ENCODE measurements at regions not wholly inside any gene's neighbourhood (a gene's known extent, or its start where the extent isn't known, plus 50 kb on each side); places are given as distances from the start of the nearest gene placed in this dataset.

DNA sequence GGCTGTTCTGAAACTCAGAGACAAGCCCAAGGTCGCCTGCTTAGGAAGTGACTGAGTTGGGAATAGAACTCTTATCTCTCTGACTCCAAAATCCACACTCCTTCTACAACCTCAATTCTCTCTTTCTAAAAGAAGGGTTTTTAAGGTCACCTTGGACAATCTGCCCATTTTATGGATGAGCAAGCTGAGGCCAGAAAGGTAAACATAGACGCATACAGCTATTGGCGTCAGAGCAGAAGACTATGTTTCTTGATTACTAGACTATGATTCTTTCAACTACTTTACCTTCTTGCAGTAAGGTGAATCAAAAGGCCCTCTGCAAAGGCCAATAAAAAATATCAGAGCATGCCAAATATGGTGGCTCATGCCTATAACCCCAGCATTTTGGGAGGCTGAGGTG is 276.6 kb downstream of the CLIC5 start:
- no peak overlapping the region for H3K4me3 ChIP-seq
- 88 to 90% methylated on average over 3 of the region's 3 CpGs for WGBS, 2 donors
- no peak for DNase-seq
- TF ChIP-seq, protein P1, sequence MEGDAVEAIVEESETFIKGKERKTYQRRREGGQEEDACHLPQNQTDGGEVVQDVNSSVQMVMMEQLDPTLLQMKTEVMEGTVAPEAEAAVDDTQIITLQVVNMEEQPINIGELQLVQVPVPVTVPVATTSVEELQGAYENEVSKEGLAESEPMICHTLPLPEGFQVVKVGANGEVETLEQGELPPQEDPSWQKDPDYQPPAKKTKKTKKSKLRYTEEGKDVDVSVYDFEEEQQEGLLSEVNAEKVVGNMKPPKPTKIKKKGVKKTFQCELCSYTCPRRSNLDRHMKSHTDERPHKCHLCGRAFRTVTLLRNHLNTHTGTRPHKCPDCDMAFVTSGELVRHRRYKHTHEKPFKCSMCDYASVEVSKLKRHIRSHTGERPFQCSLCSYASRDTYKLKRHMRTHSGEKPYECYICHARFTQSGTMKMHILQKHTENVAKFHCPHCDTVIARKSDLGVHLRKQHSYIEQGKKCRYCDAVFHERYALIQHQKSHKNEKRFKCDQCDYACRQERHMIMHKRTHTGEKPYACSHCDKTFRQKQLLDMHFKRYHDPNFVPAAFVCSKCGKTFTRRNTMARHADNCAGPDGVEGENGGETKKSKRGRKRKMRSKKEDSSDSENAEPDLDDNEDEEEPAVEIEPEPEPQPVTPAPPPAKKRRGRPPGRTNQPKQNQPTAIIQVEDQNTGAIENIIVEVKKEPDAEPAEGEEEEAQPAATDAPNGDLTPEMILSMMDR (IDR thresholded peaks at IDR 0.05), result no peak
- no peak for TF ChIP-seq POLR2A (IDR thresholded peaks at IDR 0.05)
- H3K36me3 ChIP-seq (replicated peaks in 1 of 2; ENCODE audit: insufficient read depth in 1 of 2, low read depth in 2 of 2), result no peaks in the 10 kb centered on the region
- intact Hi-C loops (cut with DNase I), result no loop called here
- H3K27ac ChIP-seq, result no peak overlapping the region
- H3K27me3 ChIP-seq, result no peaks in the 10 kb centered on the region
- H3K9me3 ChIP-seq, result no peaks in the 10 kb centered on the region
- no peaks in the 10 kb centered on the region for H3K4me1 ChIP-seq
- ATAC-seq, result no peak

DNA sequence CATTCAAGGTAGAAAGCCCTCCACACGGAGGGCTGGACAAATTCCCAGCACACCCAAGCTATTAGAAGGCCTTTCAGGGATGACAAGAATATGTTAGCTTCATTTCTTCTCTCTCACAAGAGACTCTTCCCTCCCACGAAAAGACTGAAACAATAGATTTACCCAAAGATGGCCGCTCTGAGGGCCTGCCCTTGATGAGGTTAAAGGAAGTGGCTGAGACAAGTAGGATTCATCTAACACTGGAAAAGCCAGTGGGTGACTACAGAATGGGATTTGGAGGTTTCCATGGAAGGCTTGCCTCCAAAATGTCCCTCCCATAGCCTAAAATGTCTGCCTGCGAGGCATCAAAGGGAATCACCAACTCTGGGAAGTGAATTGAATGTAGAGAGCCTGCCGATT is 277.6 kb downstream of the CLIC5 start:
- H3K9me3 ChIP-seq, result no peaks in the 10 kb centered on the region
- ATAC-seq, result no peak
- DNase-seq, result no peak
- H3K27ac ChIP-seq, result no peak overlapping the region
- no peaks in the 10 kb centered on the region for H3K27me3 ChIP-seq
- no peak overlapping the region for H3K4me3 ChIP-seq
- H3K36me3 ChIP-seq (replicated peaks in 1 of 2; ENCODE audit: insufficient read depth in 1 of 2, low read depth in 2 of 2), result no peaks in the 10 kb centered on the region
- TF ChIP-seq POLR2A (IDR thresholded peaks at IDR 0.05), result no peak
- TF ChIP-seq, protein P1 (IDR thresholded peaks at IDR 0.05), result no peak
- intact Hi-C loops (cut with DNase I), result no loop called here
- 76 to 79% methylated on average over 5 of the region's 5 CpGs for WGBS, 2 donors
- H3K4me1 ChIP-seq, result no peaks in the 10 kb centered on the region

DNA sequence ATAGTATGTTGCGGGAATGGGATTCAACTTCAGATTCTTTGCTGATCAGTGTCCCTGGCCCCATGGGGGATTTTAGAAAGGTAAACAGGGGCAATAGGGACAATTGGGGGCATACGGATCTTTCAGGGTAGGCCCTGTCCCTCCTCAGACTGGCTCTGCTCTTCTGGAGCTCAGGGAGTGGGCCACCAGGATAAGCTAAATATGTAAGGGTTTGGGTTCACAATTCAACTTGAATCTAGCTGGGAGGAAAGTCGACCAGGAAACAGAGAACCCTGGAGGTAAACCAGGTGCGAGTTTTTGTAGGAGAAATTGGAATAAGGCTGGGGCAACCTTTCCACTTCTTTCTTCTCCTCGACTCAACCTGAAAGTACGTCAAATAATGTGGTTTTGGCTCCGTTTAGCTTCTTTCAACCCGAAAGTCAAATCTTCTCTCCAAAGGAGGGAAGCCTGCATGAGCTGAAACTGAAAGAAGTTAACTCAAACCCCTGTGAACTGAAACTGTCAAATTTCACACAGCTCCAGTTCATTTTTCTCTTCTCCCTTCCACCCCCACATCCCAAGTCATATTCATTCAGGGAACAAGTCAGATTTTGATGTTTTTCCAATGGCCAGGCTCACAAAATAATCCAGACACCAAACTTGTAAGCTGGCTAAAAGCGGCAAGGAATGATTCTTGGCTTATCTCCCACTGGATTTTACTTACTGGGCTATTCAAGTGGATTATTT is 278.2 kb downstream of the CLIC5 start:
- TF ChIP-seq POLR2A (IDR thresholded peaks at IDR 0.05), result no peak
- TF ChIP-seq, protein P1 (IDR thresholded peaks at IDR 0.05), result no peak
- DNase-seq, result no peak
- intact Hi-C loops (cut with DNase I), result no loop called here
- no peaks in the 10 kb centered on the region for H3K9me3 ChIP-seq
- no peak for ATAC-seq
- no peaks in the 10 kb centered on the region for H3K27me3 ChIP-seq
- no peak overlapping the region for H3K4me3 ChIP-seq
- H3K27ac ChIP-seq, result no peak overlapping the region
- 57 to 66% methylated on average over 9 of the region's 9 CpGs for WGBS, 2 donors
- no peaks in the 10 kb centered on the region for H3K4me1 ChIP-seq
- no peaks in the 10 kb centered on the region for H3K36me3 ChIP-seq (replicated peaks in 1 of 2; ENCODE audit: insufficient read depth in 1 of 2, low read depth in 2 of 2)

DNA sequence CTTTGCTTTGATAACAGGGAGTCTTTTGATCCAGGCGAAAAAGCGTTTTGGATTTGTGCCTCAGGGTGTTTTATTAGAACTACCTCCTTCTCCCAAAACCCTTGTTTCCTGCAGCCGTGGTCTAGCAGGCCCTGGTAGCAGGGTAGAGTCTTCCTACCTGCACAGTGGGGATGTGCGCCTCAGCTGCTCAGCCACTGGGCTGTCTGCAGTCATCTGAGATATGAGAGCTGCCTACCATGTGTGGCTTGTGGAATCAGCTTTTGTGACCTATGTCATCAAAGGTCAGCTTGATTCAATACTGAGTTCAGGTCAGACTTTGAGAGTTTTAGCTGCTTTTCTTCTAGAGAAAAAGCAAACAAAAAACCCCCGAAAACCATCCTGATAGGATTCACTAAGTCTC is 279.5 kb downstream of the CLIC5 start:
- Histone ChIP-seq H3K36me3 (replicated peaks in 1 of 2; ENCODE audit: insufficient read depth in 1 of 2, low read depth in 2 of 2) (no peaks in the 10 kb centered on the region), H3K27ac (no peak overlapping the region), H3K27me3 (no peaks in the 10 kb centered on the region), H3K4me1 (no peaks in the 10 kb centered on the region), H3K9me3 (no peaks in the 10 kb centered on the region), H3K4me3 (no peak overlapping the region)
- intact Hi-C loops (cut with DNase I), result no loop called here
- WGBS, 2 donors, result 44 to 81% methylated on average over 5 of the region's 5 CpGs
- no peak for ATAC-seq
- TF ChIP-seq, protein P1 (IDR thresholded peaks at IDR 0.05), result no peak
- no peak for TF ChIP-seq POLR2A (IDR thresholded peaks at IDR 0.05)
- DNase-seq, result no peak

DNA sequence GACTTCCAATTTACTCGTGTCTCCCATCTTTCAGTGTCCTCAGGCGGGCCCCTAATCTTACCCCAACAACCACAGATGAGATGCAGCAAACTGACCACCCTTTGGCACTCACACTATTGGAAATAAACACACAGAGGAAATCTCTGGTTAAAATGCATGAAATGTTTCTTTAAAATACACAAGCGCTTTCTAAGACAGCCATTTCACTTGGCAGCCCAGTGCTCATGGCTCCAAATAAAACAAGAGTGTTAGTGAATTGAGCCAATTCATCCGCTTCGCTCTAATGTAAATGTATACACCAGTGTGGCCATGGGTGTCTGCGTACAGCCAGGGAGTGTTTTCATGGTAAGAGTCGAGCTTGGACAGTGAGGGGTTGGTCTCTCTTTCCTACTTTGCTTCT is 282.9 kb downstream of the CLIC5 start:
- Histone ChIP-seq H3K4me1 (no peaks in the 10 kb centered on the region), H3K4me3 (no peak overlapping the region), H3K9me3 (no peaks in the 10 kb centered on the region), H3K27ac (no peak overlapping the region), H3K27me3 (no peaks in the 10 kb centered on the region), H3K36me3 (replicated peaks in 1 of 2; ENCODE audit: insufficient read depth in 1 of 2, low read depth in 2 of 2) (no peaks in the 10 kb centered on the region)
- DNase-seq (no peak), ATAC-seq (no peak)
- TF ChIP-seq POLR2A (IDR thresholded peaks at IDR 0.05), result no peak
- TF ChIP-seq, protein P1 (IDR thresholded peaks at IDR 0.05), result no peak
- WGBS, 2 donors, result 61 to 66% methylated on average over 7 of the region's 7 CpGs
- intact Hi-C loops (cut with DNase I), result no loop called here
